Smooth muscle cell (in vitro differentiated cells): ENCODE measurements at regions not wholly inside any gene's neighbourhood (a gene's known extent, or its start where the extent isn't known, plus 50 kb on each side); places are given as distances from the start of the nearest gene placed in this dataset.

Source experiments
- DNase-seq: peaks from one replicate; lab custom pipeline; 2025; ENCODE audit not compliant: unreplicated experiment; lab: John Stamatoyannopoulos, UW
- H2AFZ ChIP-seq: fragments of 200-600 bp; sonication (generic); 2 replicates; pipeline ENCODE4 v1.6.0; 2016; ENCODE audit warnings: antibody characterized with exemption, low read depth, mild to moderate bottlenecking
- H3F3A ChIP-seq: fragments of 200-600 bp; sonication (generic); 2 replicates; pipeline ENCODE4 v1.6.0; 2017; ENCODE audit warnings: antibody characterized with exemption, low read depth
- H3K27ac ChIP-seq: fragments of 200-600 bp; sonication (generic); 2 replicates; pipeline ENCODE4 v1.5.1; 2016; ENCODE audit warnings: low read depth, mild to moderate bottlenecking
- H3K27me3 ChIP-seq: fragments of 200-600 bp; sonication (generic); 2 replicates; pipeline ENCODE4 v1.6.1; 2016; ENCODE audit warnings: low read depth, mild to moderate bottlenecking
- H3K36me3 ChIP-seq: fragments of 200-600 bp; sonication (generic); 2 replicates; pipeline ENCODE4 v1.5.1; 2016; ENCODE audit warnings: low read depth
- H3K4me1 ChIP-seq: fragments of 200-600 bp; sonication (generic); 2 replicates; pipeline ENCODE4 v1.5.1; 2016; ENCODE audit warnings: low read depth
- H3K4me2 ChIP-seq: fragments of 200-600 bp; sonication (generic); 2 replicates; pipeline ENCODE4 v1.6.0; 2016; ENCODE audit warnings: mild to moderate bottlenecking
- H3K4me3 ChIP-seq: fragments of 200-600 bp; sonication (generic); 2 replicates; pipeline ENCODE4 v1.5.1; 2016; ENCODE audit warnings: mild to moderate bottlenecking
- H3K79me2 ChIP-seq: fragments of 200-600 bp; sonication (generic); 2 replicates; pipeline ENCODE4 v1.6.0; 2016; ENCODE audit warnings: low read depth, mild to moderate bottlenecking
- H3K9ac ChIP-seq: fragments of 200-600 bp; sonication (generic); 2 replicates; pipeline ENCODE4 v1.6.0; 2016; ENCODE audit warnings: low read depth
- H3K9me3 ChIP-seq: fragments of 200-600 bp; sonication (generic); replicated peaks from 2 replicates; pipeline ENCODE4 v1.5.1; 2016; ENCODE audit warnings: low read depth
- H4K20me1 ChIP-seq: fragments of 200-600 bp; sonication (generic); 2 replicates; pipeline ENCODE4 v1.6.0; 2016; ENCODE audit warnings: low read depth
- WGBS: methylation state at CpG from one replicate; pipeline ENCODE4 v1.1.7; 2016; ENCODE audit warnings: low lambda C conversion rate; 5-methylcytosine and 5-hydroxymethylcytosine counted together
- TF ChIP-seq, protein P1 (sequence below): fragments of 200-600 bp; sonication (generic); IDR thresholded peaks from 2 replicates; pipeline ENCODE4 v1.5.1; 2017; ENCODE audit warnings: borderline replicate concordance, mild to moderate bottlenecking, antibody characterized with exemption; ENCODE audit not compliant: insufficient read depth, poor library complexity, severe bottlenecking

DNA sequence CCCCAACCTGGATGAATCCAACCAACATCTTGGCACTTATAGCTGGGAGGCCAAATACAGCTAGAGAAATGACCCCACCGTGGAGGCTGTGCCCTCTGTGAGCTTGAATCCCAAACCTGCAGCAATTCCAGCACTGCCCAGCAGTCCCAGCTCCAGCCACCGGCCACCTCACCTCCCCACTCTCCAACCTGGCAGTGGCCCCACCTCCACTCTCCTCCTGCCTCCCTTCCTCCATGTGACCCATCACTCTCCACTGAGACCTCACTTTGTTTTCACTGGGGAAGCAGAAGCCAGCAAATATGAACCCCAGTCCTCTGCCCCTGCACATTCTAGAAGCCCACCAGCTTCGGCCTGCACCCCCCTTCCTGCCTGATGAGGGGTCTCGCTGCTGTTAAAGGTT, 79.7 kb upstream of the LINGO1 start:
- no peaks in the 10 kb centered on the region for H3K27me3 ChIP-seq
- DNase-seq: no peak
- H3K9me3 ChIP-seq: no peaks in the 10 kb centered on the region
- TF ChIP-seq, protein P1, sequence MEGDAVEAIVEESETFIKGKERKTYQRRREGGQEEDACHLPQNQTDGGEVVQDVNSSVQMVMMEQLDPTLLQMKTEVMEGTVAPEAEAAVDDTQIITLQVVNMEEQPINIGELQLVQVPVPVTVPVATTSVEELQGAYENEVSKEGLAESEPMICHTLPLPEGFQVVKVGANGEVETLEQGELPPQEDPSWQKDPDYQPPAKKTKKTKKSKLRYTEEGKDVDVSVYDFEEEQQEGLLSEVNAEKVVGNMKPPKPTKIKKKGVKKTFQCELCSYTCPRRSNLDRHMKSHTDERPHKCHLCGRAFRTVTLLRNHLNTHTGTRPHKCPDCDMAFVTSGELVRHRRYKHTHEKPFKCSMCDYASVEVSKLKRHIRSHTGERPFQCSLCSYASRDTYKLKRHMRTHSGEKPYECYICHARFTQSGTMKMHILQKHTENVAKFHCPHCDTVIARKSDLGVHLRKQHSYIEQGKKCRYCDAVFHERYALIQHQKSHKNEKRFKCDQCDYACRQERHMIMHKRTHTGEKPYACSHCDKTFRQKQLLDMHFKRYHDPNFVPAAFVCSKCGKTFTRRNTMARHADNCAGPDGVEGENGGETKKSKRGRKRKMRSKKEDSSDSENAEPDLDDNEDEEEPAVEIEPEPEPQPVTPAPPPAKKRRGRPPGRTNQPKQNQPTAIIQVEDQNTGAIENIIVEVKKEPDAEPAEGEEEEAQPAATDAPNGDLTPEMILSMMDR: no peak
- no peaks in the 10 kb centered on the region for H3K79me2 ChIP-seq
- H3K9ac ChIP-seq: no peak overlapping the region
- H2AFZ ChIP-seq: no peak overlapping the region
- no peaks in the 10 kb centered on the region for H3K4me1 ChIP-seq
- H3K4me2 ChIP-seq: no peak overlapping the region
- H3K4me3 ChIP-seq: no peak overlapping the region
- H3F3A ChIP-seq: no peaks in the 10 kb centered on the region
- no peak overlapping the region for H3K27ac ChIP-seq
- 75% methylated on average over 4 of the region's 4 CpGs for WGBS
- no peaks in the 10 kb centered on the region for H3K36me3 ChIP-seq
- H4K20me1 ChIP-seq: no peaks in the 10 kb centered on the region

DNA sequence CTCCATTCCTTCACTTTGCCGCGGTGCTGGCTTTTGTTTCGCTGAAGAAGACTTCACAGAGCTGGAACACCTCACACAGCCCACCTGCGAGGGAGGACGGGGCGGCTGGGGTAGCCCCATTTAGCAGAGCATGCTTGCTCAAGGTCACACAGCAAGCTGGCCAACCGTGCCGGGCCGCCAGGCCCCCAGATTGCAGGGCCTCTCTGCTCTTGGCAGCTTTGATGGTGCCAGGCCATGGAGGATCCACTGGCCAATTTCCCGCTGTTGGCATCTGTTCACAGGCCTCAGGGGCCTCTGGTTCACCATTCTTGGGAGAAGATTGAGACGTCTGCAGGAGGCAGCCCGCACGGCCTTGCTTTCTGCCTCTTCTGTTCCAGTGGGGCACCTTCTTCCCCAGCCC, 77.9 kb upstream of the LINGO1 start:
- H3K4me1 ChIP-seq: no peaks in the 10 kb centered on the region
- 97% methylated on average over 10 of the region's 13 CpGs for whole genome bisulfite sequencing
- H3K79me2 ChIP-seq: no peaks in the 10 kb centered on the region
- no peaks in the 10 kb centered on the region for H3K36me3 ChIP-seq
- no peak overlapping the region for H3K27ac ChIP-seq
- H2AFZ ChIP-seq: no peak overlapping the region
- TF ChIP-seq, protein P1: no peak
- no peak overlapping the region for H3K4me3 ChIP-seq
- no peak for DNase-seq
- no peaks in the 10 kb centered on the region for H3F3A ChIP-seq
- no peak overlapping the region for H3K4me2 ChIP-seq
- H3K9ac ChIP-seq: no peak overlapping the region
- no peaks in the 10 kb centered on the region for H3K9me3 ChIP-seq
- no peaks in the 10 kb centered on the region for H4K20me1 ChIP-seq
- peaks cover 3% of the 10 kb centered on the region for H3K27me3 ChIP-seq

DNA sequence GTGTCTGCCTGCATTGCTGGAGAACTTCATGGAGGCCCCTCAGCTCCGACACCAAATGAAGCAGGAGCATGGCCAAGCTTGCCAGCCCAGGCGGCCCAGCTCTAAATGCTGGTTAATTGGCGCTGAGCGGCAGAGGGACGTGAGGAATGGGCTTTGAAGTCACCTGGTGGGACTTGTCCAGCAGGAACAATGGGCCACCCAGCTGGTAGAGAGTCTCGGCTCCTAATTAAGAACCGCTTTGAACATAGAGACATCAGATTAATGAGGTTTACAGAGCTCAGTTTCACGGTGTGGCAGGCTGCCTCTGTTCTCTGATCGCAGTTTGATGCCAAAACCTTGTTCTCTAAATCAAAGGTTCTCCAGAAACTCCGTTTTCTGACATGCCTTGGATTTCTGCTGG, 77.5 kb upstream of the LINGO1 start:
- Histone ChIP-seq H4K20me1 (no peaks in the 10 kb centered on the region), H3K4me3 (no peak overlapping the region), H2AFZ (no peak overlapping the region), H3K79me2 (no peaks in the 10 kb centered on the region), H3K9ac (no peak overlapping the region), H3K9me3 (no peaks in the 10 kb centered on the region), H3F3A (no peaks in the 10 kb centered on the region), H3K4me2 (no peak overlapping the region), H3K27me3 (peaks cover 3% of the 10 kb centered on the region), H3K27ac (no peak overlapping the region), H3K4me1 (no peaks in the 10 kb centered on the region), H3K36me3 (no peaks in the 10 kb centered on the region)
- TF ChIP-seq, protein P1: no peak
- 88% methylated on average over 10 of the region's 10 CpGs for WGBS
- no peak for DNase-seq

DNA sequence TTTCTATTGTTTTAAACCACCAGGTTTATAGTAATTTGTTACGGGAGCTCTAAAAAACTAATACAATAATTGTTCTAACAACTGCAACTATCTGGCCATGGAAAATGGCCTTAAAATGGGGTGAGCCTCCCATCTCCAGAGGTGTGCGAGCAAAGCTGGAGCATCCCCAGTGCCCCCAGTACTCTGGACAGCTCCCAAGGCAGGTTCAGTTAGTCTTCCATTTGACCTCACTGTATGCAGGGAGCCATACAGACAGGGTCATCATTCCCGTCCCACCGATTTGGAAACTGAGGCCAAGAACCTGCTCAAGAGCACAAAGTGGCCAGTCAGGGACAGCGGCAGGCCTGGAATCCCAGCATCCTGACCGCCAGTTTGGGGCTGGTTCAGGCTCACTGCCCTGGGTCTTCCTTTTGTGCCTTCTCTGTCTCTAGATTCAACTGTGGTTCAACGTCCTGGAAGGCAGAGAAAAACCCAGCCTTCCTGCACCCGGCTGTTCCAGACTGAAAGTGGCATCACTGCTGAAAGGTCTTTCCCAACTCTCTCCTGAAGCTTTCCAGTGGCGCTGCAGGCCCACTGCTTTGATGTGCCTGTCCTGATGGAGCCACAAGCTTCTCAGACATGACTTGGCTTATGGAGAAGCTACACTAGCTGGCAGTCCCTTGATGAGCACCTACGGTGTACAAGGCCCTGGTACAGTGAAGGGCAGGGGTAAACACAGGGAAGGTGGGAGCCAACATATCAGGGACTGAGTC, 76.6 kb upstream of the LINGO1 start:
- Histone ChIP-seq H3K79me2 (no peaks in the 10 kb centered on the region), H3K4me3 (no peak overlapping the region), H3K4me1 (no peaks in the 10 kb centered on the region), H3K27me3 (peaks cover 3% of the 10 kb centered on the region), H3F3A (no peaks in the 10 kb centered on the region), H3K36me3 (no peaks in the 10 kb centered on the region), H3K9ac (no peak overlapping the region), H3K4me2 (no peak overlapping the region), H3K27ac (no peak overlapping the region), H2AFZ (no peak overlapping the region), H4K20me1 (no peaks in the 10 kb centered on the region), H3K9me3 (no peaks in the 10 kb centered on the region)
- no peak for DNase-seq
- TF ChIP-seq, protein P1: no peak
- 86% methylated on average over 10 of the region's 10 CpGs for WGBS
